Loucy (cell line): ENCODE measurements at regions not wholly inside any gene's neighbourhood (a gene's known extent, or its start where the extent isn't known, plus 50 kb on each side); places are given as distances from the start of the nearest gene placed in this dataset.

Source experiments
- EZH2phosphoT487 ChIP-seq: fragments of 200-600 bp; IDR thresholded peaks from 2 replicates; pipeline ENCODE4 v1.6.1; 2018; ENCODE audit warnings: antibody characterized with exemption, mild to moderate bottlenecking, moderate library complexity, borderline replicate concordance
- TF ChIP-seq, protein P1 (sequence below): fragments of 200-600 bp; sonication (generic); conservative IDR thresholded peaks from 2 replicates; pipeline ENCODE4 v1.5.1; 2014; ENCODE audit warnings: mild to moderate bottlenecking, antibody characterized with exemption, low read length

DNA sequence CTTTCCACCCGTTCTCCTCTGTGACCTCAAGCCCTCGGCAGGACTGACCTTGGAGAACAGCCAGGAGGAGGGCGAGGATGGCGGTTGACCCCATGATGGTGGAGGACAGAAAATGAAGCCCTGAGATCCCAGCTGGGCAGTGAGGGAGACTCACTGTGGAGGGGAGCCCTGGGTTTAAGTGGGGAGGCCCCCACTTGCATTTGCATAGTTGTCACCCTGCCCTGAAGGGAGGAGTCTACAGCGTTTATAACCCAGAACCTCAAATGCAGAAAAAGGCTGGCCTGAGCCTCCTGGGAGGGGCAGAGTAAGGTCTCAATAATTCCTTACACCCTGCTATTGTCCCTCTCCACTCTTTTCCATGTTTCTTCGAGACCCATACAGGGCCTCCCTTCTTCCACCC lies 1052.7 kb downstream of the TMEM121 start:
- TF ChIP-seq, protein P1, sequence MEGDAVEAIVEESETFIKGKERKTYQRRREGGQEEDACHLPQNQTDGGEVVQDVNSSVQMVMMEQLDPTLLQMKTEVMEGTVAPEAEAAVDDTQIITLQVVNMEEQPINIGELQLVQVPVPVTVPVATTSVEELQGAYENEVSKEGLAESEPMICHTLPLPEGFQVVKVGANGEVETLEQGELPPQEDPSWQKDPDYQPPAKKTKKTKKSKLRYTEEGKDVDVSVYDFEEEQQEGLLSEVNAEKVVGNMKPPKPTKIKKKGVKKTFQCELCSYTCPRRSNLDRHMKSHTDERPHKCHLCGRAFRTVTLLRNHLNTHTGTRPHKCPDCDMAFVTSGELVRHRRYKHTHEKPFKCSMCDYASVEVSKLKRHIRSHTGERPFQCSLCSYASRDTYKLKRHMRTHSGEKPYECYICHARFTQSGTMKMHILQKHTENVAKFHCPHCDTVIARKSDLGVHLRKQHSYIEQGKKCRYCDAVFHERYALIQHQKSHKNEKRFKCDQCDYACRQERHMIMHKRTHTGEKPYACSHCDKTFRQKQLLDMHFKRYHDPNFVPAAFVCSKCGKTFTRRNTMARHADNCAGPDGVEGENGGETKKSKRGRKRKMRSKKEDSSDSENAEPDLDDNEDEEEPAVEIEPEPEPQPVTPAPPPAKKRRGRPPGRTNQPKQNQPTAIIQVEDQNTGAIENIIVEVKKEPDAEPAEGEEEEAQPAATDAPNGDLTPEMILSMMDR, result no peak
- no peak for TF ChIP-seq EZH2phosphoT487
